A549 (cell line): ENCODE measurements at regions not wholly inside any gene's neighbourhood (a gene's known extent, or its start where the extent isn't known, plus 50 kb on each side); places are given as distances from the start of the nearest gene placed in this dataset.

Source experiments
- CEBPB ChIP-seq, 2 experiments: fragments of >200 bp in 1 of 2; sonication (Bioruptor Twin) in 1 of 2; formaldehyde crosslinking in 1 of 2; IDR thresholded peaks; 2 replicates each; pipeline ENCODE4 v1.6.1; 2012 to 2016
- EP300 ChIP-seq, 2 experiments: fragments of >200 bp; sonication (Bioruptor Twin); formaldehyde crosslinking; IDR thresholded peaks; 2 replicates in 1 of 2; 3 replicates in 1 of 2; pipeline ENCODE4 v1.6.1; 2016 to 2017
- HDAC2 ChIP-seq: fragments of 200-600 bp; sonication (generic); IDR thresholded peaks from 2 replicates; pipeline ENCODE4 v1.6.1; 2016
- JUN ChIP-seq, 2 experiments: fragments of >200 bp; sonication (Bioruptor Twin); formaldehyde crosslinking; IDR thresholded peaks; 2 replicates in 1 of 2; 3 replicates in 1 of 2; pipeline ENCODE4 v1.6.1; 2016 to 2017
- KDM1A ChIP-seq: fragments of 200-600 bp; sonication (generic); IDR thresholded peaks from 2 replicates; pipeline ENCODE4 v1.6.1; 2016; ENCODE audit warnings: low read depth, mild to moderate bottlenecking
- MAFK ChIP-seq: fragments of 450-650 bp; IDR thresholded peaks from 2 replicates; pipeline ENCODE4 v1.6.1; 2014; ENCODE audit not compliant: partially characterized antibody
- MYC ChIP-seq: IDR thresholded peaks from 2 replicates; pipeline ENCODE4 v1.6.1; 2012; ENCODE audit warnings: mild to moderate bottlenecking, inconsistent platforms, low read length, improper control_type of control experiment, borderline replicate concordance
- NPAS2 ChIP-seq: fragments of 250-450 bp; sonication (Bioruptor Pico); IDR thresholded peaks from 2 replicates; pipeline ENCODE4 v1.8.0; 2022; ENCODE audit warnings: mild to moderate bottlenecking, moderate library complexity, borderline replicate concordance
- NR3C1 ChIP-seq: fragments of >200 bp; sonication (Bioruptor Twin); formaldehyde crosslinking; IDR thresholded peaks from 3 replicates; pipeline ENCODE4 v1.6.1; 2017
- POLR2A ChIP-seq: IDR thresholded peaks from 2 replicates; pipeline ENCODE4 v1.6.1; 2012; ENCODE audit warnings: mild to moderate bottlenecking, low read length
- RARB ChIP-seq: fragments of 250-450 bp; sonication (Bioruptor Pico); IDR thresholded peaks from 2 replicates; pipeline ENCODE4 v1.8.0; 2021; ENCODE audit warnings: mild to moderate bottlenecking, moderate library complexity
- RFX5 ChIP-seq: fragments of 450-650 bp; IDR thresholded peaks from 2 replicates; pipeline ENCODE4 v1.7.1; 2014; ENCODE audit warnings: antibody characterized with exemption, mild to moderate bottlenecking, moderate library complexity
- TF ChIP-seq, protein P1 (sequence below): fragments of >200 bp; sonication (Bioruptor Twin); formaldehyde crosslinking; IDR thresholded peaks from 3 replicates; pipeline ENCODE4 v1.5.1; 2016

DNA sequence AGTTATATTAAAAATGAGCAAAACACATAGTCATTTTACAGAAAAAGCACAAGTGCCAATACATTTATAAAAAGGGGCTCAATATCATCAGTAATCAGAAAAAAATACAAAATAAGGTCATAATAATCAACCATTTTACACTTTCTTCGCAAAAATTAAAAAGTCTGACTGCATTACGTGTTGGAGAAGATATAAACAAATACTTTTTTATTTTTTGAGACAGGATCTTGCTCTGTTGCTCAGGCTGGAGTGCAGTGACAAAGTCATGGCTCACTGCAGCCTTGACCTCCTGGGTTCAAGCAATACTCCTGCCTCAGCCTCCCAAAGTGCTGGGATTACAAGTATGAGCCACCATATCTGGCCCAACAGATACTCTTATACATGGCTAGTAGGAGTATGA lies 181.5 kb upstream of the DIO3 start:
- TF ChIP-seq, protein P1, sequence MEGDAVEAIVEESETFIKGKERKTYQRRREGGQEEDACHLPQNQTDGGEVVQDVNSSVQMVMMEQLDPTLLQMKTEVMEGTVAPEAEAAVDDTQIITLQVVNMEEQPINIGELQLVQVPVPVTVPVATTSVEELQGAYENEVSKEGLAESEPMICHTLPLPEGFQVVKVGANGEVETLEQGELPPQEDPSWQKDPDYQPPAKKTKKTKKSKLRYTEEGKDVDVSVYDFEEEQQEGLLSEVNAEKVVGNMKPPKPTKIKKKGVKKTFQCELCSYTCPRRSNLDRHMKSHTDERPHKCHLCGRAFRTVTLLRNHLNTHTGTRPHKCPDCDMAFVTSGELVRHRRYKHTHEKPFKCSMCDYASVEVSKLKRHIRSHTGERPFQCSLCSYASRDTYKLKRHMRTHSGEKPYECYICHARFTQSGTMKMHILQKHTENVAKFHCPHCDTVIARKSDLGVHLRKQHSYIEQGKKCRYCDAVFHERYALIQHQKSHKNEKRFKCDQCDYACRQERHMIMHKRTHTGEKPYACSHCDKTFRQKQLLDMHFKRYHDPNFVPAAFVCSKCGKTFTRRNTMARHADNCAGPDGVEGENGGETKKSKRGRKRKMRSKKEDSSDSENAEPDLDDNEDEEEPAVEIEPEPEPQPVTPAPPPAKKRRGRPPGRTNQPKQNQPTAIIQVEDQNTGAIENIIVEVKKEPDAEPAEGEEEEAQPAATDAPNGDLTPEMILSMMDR: no peak
- TF ChIP-seq NPAS2 (CRISPR knock-in tag) (no peak), POLR2A (no peak), RARB (no peak), MAFK (no peak), EP300 (IDR thresholded peaks at IDR 0.05) (no peak), CEBPB (IDR thresholded peaks at IDR 0.05) (no peak), JUN (IDR thresholded peaks at IDR 0.05) (no peak), RFX5 (no peak), MYC (no peak), HDAC2 (no peak), KDM1A (no peak), NR3C1 (no peak)
